ENCODE measurements at regions not wholly inside any gene's neighbourhood (a gene's known extent, or its start where the extent isn't known, plus 50 kb on each side); places are given as distances from the start of the nearest gene placed in this dataset.
"Not testable (repeated sequence)": the region's sequence is repeated elsewhere in the genome, so short reads cannot be mapped to it uniquely, and the experiment has no call there.

DNA sequence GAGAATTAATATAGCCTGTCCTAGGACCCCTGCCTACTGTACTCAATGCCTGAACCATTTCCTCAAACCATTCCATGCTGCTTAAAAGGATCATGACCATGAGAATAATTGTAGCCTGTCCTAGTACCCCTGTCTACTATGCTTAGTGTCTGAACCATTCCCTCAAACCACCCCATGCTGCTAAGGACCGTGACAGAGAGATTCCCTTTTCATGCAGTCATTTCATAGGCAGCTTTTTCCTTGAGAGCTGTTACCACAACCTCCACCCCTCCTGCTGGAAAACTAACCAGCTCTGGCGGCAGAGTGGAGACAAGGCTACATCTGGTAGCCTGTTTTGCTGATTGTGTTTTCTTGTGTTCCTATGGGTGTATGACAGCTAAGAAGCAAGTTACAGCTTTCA, 174.9 kb upstream of the SMARCAD1 start:
- no peak for DNase-seq (ENCODE audit: low spot score)
- TF ChIP-seq, protein P1, sequence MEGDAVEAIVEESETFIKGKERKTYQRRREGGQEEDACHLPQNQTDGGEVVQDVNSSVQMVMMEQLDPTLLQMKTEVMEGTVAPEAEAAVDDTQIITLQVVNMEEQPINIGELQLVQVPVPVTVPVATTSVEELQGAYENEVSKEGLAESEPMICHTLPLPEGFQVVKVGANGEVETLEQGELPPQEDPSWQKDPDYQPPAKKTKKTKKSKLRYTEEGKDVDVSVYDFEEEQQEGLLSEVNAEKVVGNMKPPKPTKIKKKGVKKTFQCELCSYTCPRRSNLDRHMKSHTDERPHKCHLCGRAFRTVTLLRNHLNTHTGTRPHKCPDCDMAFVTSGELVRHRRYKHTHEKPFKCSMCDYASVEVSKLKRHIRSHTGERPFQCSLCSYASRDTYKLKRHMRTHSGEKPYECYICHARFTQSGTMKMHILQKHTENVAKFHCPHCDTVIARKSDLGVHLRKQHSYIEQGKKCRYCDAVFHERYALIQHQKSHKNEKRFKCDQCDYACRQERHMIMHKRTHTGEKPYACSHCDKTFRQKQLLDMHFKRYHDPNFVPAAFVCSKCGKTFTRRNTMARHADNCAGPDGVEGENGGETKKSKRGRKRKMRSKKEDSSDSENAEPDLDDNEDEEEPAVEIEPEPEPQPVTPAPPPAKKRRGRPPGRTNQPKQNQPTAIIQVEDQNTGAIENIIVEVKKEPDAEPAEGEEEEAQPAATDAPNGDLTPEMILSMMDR (conservative IDR thresholded peaks at IDR 0.05; ENCODE audit: low read depth): no peak
- no peak overlapping the region for H3K27ac ChIP-seq
- POLR2A ChIA-PET (ENCODE audit: low non-redundant PET): no interaction called here
- CTCF ChIA-PET: no interaction called here

DNA sequence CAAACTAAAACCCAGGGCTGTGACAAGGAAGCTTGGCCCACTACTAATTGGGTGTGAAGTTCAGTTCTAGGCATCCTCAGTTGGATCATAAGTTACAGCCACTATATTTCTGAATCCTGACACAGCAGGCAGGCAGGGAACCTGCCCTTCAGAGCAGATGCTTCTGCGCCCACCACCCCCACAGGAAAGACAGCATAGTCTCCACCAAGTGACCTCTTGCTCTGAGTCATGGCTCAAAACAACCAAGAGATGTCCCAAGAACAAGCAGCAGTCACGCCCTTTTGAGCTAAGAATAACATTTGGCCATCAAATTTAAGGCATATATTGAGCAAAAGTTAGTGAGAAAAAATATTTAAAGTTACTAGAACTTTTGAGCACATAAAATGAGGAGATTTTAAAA, 170.7 kb upstream of the SMARCAD1 start:
- CTCF ChIA-PET: interaction anchor here (0.6 kb wide), 1 partner anchor 497 kb away, joined by 3 read pairs; no protein-coding TSS in a partner anchor
- TF ChIP-seq, protein P1 (conservative IDR thresholded peaks at IDR 0.05; ENCODE audit: low read depth): no peak
- POLR2A ChIA-PET (ENCODE audit: low non-redundant PET): no interaction called here
- H3K27ac ChIP-seq: no peak overlapping the region
- no peak for DNase-seq (ENCODE audit: low spot score)

GRCh38 chr4:94038195-94038594, 169.5 kb upstream of the SMARCAD1 start:
- H3K27ac ChIP-seq: no peak overlapping the region
- TF ChIP-seq, protein P1 (conservative IDR thresholded peaks at IDR 0.05; ENCODE audit: low read depth): no peak
- ChIA-PET POLR2A (ENCODE audit: low non-redundant PET) (no interaction called here), CTCF (no interaction called here)
- no peak for DNase-seq (ENCODE audit: low spot score)

GRCh38 chr4:94039226-94039625, 168.4 kb upstream of the SMARCAD1 start:
- CTCF ChIA-PET: interaction anchor here (0.5 kb wide), 1 partner anchor 490 kb away, joined by 3 read pairs; no protein-coding TSS in a partner anchor
- H3K27ac ChIP-seq: no peak overlapping the region
- no peak for DNase-seq (ENCODE audit: low spot score)
- POLR2A ChIA-PET (ENCODE audit: low non-redundant PET): no interaction called here
- TF ChIP-seq, protein P1 (conservative IDR thresholded peaks at IDR 0.05; ENCODE audit: low read depth): no peak

DNA sequence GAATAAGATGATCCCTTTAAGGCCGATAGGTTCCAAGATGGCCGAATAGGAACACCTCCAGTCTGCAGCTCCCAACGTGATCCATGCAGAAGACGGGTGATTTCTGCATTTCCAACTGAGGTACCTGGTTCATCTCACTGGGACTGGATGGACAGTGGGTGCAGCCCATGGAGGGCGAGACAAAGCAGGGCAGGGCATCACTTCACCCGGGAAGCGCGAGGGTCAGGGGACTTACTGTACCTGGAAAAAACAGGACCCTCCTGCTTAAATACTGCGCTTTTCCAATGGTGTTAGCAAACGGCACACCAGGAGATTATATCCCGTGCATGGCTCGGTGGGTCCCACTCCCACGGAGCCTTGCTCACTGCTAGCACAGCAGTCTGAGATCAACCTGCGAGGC, 163.2 kb upstream of the SMARCAD1 start:
- not testable (repeated sequence) for DNase-seq (ENCODE audit: low spot score)
- CTCF ChIA-PET: interaction anchor here (0.7 kb wide), 1 partner anchor 255 kb away, joined by 3 read pairs; no protein-coding TSS in a partner anchor

DNA sequence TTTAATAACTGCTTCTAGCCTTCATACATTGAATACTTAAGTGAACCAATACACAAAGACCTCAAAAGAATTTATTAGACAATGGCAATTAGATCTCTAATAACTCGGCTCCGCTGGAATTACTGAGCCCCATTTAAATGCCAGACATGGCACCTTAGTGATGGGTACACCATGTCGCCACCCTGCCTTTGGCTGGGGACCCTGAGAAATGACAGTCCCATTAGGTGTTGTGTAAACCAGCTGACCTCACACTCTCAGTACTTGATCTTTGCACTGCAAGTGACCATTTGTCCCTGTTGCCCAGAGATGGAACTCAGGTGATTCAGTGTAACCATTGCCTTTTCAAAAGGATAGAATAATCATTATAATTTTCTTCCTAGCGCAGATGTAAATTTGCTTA, 144.6 kb upstream of the SMARCAD1 start:
- TF ChIP-seq, protein P1 (conservative IDR thresholded peaks at IDR 0.05; ENCODE audit: low read depth): no peak
- DNase-seq (ENCODE audit: low spot score): no peak
- ChIA-PET CTCF (no interaction called here), POLR2A (ENCODE audit: low non-redundant PET) (no interaction called here)
- H3K27ac ChIP-seq: no peak overlapping the region

More for the DNA sequence above, 163.2 kb upstream of the SMARCAD1 start:
- H3K27ac ChIP-seq; POLR2A ChIA-PET (ENCODE audit: low non-redundant PET): not testable (repeated sequence)

GRCh38 chr4:94068753-94069719, 138.6 kb upstream of the SMARCAD1 start:
- H3K27ac ChIP-seq: no peak overlapping the region
- no peak for DNase-seq (ENCODE audit: low spot score)
- POLR2A ChIA-PET (ENCODE audit: low non-redundant PET): no interaction called here
- TF ChIP-seq, protein P1 (conservative IDR thresholded peaks at IDR 0.05; ENCODE audit: low read depth): no peak
- CTCF ChIA-PET: interaction anchor here (0.6 kb wide), 1 partner anchor 171 kb away, joined by 5 read pairs; no protein-coding TSS in a partner anchor
